Endothelial cell of umbilical vein (primary cell): ENCODE measurements at regions not wholly inside any gene's neighbourhood (a gene's known extent, or its start where the extent isn't known, plus 50 kb on each side); places are given as distances from the start of the nearest gene placed in this dataset.

ENCODE experiments used
- JUN ChIP-seq: IDR thresholded peaks from 2 replicates; pipeline ENCODE4 v1.6.1; 2011; ENCODE audit warnings: borderline replicate concordance, low read depth; ENCODE audit not compliant: insufficient read length, insufficient read depth
- MYC ChIP-seq: IDR thresholded peaks from one replicate; pipeline ENCODE4 v1.6.1; 2011; ENCODE audit warnings: mild to moderate bottlenecking, low read depth, low read length
- POLR2AphosphoS5 ChIP-seq: IDR thresholded peaks from 2 replicates; pipeline ENCODE4 v1.6.1; 2012; ENCODE audit warnings: low read depth, mild to moderate bottlenecking, control low read depth, low read length, moderate library complexity; ENCODE audit not compliant: insufficient read depth
- TF ChIP-seq, protein P1 (sequence below), 2 donors: IDR thresholded peaks; 1 replicate in 1 of 2; 2 replicates in 1 of 2; pipeline ENCODE4 v1.5.1; 2011; ENCODE audit warnings: low read length in 2 of 2, mild to moderate bottlenecking in 2 of 2, moderate library complexity in 2 of 2, control low read depth in 1 of 2, inconsistent platforms in 1 of 2, low read depth in 1 of 2; ENCODE audit not compliant: insufficient read depth in 1 of 2; ENCODE audit errors: extremely low read depth in 1 of 2

DNA sequence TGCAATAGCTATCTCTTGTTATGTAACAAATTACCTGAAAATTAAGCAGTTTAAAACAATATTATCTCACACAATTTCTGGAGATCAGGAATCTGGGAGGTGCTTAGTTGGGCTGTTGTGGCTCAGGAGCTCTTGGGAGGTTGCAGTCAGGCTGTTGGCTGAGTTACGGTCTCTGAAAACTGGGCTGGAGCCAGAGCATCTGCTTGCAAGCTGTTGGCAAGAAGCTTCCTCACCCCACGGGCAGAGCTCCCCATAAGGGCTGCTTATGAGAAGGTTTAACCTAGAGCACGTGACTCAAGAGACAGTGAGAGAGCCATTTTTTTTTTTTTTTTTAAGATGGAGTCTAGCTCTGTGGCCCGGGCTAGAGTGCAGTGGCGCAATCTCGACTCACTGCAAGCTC is 346.8 kb downstream of the ATP23 start:
- TF ChIP-seq MYC, result no peak
- no peak for TF ChIP-seq POLR2AphosphoS5
- TF ChIP-seq, protein P1, sequence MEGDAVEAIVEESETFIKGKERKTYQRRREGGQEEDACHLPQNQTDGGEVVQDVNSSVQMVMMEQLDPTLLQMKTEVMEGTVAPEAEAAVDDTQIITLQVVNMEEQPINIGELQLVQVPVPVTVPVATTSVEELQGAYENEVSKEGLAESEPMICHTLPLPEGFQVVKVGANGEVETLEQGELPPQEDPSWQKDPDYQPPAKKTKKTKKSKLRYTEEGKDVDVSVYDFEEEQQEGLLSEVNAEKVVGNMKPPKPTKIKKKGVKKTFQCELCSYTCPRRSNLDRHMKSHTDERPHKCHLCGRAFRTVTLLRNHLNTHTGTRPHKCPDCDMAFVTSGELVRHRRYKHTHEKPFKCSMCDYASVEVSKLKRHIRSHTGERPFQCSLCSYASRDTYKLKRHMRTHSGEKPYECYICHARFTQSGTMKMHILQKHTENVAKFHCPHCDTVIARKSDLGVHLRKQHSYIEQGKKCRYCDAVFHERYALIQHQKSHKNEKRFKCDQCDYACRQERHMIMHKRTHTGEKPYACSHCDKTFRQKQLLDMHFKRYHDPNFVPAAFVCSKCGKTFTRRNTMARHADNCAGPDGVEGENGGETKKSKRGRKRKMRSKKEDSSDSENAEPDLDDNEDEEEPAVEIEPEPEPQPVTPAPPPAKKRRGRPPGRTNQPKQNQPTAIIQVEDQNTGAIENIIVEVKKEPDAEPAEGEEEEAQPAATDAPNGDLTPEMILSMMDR (IDR thresholded peaks at IDR 0.05; ENCODE audit: extremely low read depth in 1 of 2, insufficient read depth in 1 of 2, low read depth in 1 of 2, low read length in 2 of 2), result no peak
- TF ChIP-seq JUN, result no peak
